GM21381 (cell line): ENCODE measurements at regions not wholly inside any gene's neighbourhood (a gene's known extent, or its start where the extent isn't known, plus 50 kb on each side); places are given as distances from the start of the nearest gene placed in this dataset.

Source experiments
- ATAC-seq: cut with Tn5 transposase; IDR thresholded peaks from one replicate; pipeline ENCODE4 v1.9.1; 2021; ENCODE audit warnings: mild to moderate bottlenecking, moderate library complexity; ENCODE audit not compliant: unreplicated experiment

GRCh38 chr13:84686458-84686857, 804.2 kb upstream of the SLITRK1 start:
- no peak for ATAC-seq

- no peak for ATAC-seq
Observed at GRCh38 chr13:84684804-84685203, 802.5 kb upstream of the SLITRK1 start.

GRCh38 chr13:84684048-84684662, 801.9 kb upstream of the SLITRK1 start:
- ATAC-seq = no peak

DNA sequence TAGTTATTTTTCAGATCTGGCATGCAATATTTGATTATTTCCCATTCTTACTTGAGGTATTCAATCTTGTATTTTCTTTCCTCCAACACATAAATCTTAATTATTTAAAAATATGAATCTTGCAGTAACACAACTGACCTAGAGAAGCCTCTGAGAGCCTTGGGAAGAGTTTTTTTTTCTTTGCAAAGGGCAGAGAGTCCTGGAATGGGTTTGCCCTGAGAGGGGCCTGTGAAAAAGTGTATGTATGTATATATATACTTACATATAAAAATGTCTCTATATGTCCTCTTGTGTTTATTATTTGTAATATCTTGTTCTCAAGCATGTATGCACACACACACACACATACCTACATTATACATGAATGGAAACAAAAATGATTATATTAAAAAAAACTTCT, 801.2 kb upstream of the SLITRK1 start:
- ATAC-seq = no peak

DNA sequence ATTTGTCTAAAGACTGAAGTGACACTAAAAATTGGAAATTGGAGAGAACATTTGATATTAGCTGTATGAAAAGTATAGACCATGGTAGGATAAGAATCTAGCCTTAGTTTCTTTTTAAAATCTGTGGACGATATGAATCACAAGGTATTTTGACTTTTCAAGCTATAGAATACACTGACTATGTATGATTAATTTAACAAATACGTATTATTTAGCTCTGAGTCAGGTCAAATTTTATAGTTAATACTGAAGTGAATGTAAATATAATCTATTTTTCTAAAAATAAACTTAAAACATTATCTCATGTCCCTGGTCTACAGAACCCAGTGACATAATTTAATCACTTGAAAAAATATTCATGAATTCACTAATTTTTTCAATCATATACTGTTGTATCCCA, 795.6 kb upstream of the SLITRK1 start:
- ATAC-seq = no peak

DNA sequence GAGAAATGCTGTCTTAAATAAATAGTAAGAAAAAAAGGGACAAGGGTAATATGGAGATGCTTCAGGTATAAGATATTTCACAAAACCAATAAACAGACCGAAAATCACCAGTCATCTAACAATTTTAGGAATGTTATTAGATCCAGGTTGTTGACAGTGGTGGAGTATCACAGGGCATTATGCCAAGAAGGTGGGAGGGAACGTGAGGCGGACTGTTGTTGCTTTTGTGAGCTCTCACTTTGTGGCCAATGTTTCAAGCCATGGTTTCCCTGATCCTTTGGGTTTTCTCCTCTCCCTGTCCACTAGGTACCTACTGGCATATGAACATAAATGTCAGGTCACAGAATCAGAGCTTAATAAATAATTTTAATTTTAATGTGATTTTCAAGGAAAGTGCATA, 790.3 kb upstream of the SLITRK1 start:
- no peak for ATAC-seq

DNA sequence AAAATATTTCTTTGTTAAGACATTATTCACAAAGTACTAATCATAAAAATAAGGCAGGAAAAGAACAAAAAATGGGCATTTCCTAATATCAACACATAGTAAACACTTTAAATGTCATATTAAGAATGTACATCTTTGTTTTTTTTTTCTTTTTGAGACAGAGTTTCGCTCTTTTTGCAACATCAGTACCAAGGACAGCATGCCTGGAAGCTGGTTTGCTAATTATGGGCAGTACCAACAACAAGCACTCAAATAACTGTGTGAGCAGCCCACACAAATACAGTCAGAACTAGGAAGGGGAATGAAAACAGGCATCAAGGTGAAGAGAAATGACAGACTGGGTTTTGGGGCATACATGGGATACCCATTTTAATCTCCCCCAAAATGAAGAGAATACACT, 788.0 kb upstream of the SLITRK1 start:
- no peak for ATAC-seq

- ATAC-seq = no peak
Observed at GRCh38 chr13:84668637-84669036, 786.4 kb upstream of the SLITRK1 start.

GRCh38 chr13:84662491-84662890, 780.2 kb upstream of the SLITRK1 start:
- ATAC-seq = no peak

DNA sequence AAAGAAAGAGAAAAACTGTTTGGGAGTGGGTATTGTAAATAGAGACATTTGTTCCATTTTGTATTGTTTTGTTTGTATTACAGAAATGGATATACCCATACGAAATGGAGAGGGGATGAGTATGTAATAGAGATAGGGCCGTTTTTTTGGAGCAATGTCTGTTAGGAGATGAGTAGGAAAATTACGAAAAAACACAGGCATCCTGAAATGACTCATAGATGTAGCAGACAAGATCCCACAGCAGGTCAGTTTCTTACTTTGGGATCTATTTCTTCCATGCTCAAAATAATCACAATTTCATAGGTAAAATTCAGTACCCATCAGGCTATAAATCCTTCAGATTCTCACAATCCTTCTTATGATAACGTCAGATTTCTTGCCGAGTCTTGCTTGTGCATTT, 779.4 kb upstream of the SLITRK1 start:
- no peak for ATAC-seq

DNA sequence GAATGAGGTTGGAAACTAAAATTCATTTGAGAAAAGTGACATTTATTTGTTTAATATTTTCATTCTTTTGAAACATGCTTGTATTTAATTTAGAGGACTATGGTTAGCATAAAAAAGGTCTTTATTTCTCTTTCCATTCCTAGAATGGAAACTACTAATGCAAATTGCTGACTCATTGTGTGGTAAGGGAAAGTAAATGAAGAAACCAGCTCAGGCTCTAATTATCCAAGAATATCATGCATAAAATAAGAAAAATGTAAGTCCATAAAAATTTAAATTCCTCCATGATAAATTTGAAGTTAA, 777.0 kb upstream of the SLITRK1 start:
- ATAC-seq = no peak

DNA sequence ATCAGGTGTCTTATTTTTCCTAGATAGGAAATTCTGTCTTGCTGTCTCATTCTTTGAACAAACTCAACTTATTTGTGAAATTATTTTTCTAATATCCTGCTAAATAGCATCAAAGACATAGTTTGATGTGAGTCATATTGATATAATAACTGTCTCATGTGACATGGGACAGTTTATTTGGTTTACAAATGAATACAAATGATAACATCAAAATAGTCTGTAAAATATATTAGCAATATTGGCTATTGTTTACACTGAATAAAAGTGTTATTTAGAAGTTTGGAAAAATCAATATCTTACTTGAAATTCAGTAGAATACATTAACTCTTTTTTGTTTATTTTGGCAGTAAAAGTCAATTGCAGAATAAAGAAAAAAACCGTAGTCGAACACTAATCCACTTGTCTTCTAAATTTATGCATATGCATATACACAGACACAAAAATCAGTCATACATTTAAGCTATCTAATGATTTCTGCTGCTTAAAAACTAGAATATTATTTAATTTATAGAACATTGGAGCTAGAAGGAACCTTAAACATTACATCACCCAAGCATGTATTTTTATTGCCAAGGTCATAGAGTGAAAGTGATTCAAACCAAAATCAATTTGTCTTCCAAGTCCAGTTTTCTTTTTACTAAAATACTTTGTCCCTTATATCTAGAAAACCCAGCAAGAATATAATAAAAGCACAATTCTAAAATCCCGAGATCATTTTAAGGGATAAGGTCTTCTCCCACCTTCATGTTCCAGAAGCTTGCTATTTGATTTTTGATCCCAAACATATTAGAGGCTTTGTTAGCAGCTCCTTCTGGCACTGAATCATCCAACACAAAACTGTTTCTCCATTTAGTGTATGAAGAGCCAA, 776.5 kb upstream of the SLITRK1 start:
- no peak for ATAC-seq

DNA sequence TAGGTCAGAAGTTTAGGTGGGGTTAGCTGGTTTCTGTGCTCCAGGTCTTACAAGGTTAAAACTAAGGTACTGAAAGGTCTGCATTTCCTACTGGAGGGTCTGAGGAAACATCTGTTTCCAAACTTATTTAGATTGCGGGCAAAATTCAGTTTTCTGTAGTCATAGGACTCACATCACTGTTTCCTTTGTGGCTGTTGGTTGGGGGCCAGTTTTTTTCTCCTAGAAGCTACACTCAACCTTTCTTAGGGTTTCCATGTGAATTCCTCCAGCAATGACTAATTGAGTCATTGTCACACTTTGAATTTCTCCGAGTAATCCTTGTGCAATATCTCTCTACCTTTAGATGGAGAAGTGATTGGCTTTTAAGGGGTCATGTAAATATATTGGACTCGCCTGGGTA, 773.4 kb upstream of the SLITRK1 start:
- no peak for ATAC-seq

DNA sequence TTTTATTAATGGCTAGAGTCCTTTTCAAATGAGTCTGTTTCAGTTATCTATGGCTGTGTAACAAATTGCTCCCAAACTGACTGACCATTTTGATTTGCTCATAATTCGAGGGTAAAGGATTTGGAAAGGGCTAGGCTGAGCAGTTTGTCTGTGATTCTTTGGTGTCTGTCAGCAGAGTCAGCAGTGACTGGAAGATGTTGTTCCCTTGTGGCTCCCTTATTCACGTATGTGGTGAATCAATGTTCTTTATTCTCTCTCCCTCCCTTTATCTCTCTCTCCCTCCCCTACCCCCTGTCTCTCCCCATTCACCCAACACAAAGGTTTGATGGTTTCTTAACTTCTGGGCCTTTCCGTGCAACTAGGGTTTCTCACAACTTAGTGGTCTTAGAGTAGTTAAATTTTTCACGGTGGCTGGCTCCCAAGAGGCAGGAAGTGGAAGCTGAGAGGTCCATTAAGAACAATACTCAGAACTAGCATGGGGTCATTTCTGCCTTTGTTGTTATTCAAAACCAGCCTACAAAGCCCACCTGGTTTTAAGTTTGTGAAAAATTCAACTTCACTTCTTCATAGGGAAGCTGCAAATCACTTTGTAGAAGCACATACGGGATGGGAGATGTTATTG, 772.5 kb upstream of the SLITRK1 start:
- no peak for ATAC-seq

DNA sequence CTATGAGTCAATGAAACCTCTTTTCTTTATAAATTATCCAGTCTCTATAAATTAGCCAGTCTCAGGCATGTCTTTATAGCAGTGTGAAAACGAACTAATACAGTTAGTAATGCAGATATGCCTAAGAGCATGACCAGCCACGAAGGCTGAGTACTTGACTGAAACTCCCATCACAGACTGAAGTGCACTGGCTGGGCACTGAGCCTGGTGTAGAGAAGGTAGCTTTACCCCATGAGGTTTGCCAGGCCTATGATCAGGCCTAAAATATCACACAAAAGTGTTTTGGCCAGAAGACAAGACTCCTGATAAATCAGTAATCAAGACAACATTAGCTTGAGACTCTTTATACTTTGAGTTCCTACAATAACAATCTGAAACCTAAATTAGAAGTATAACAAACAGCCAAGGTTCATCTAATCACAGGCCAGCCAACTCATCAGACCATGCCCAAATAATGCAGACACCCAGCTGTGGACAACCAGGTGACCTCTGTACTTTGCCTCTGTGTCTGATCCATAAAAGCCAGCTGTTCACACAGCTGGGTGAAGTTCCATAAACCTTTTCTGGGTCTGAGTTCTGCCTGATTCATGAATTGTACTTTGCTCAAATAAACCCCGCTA, 771.8 kb upstream of the SLITRK1 start:
- ATAC-seq = no peak

- no peak for ATAC-seq
Observed at GRCh38 chr13:84651705-84652104, 769.4 kb upstream of the SLITRK1 start.

GRCh38 chr13:84651288-84651687, 769.0 kb upstream of the SLITRK1 start:
- no peak for ATAC-seq

DNA sequence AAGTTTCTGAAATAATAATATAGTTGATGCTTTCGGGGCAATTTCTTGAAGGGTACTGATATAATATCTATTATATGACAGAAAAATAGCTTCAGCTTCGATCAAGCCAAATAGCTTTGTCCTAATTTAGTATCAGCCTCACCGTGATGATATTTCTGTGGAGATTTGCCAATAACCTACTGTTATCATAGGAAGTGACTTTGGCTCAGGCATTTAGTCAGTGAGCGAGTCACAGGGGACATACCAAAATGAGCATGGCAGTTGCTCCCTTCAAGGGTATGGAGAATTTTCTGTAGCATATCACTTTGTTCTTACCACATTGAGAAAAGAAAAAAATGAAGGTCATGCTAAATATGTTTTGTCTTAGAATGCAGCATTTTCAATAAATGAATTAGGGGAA, 767.6 kb upstream of the SLITRK1 start:
- no peak for ATAC-seq

DNA sequence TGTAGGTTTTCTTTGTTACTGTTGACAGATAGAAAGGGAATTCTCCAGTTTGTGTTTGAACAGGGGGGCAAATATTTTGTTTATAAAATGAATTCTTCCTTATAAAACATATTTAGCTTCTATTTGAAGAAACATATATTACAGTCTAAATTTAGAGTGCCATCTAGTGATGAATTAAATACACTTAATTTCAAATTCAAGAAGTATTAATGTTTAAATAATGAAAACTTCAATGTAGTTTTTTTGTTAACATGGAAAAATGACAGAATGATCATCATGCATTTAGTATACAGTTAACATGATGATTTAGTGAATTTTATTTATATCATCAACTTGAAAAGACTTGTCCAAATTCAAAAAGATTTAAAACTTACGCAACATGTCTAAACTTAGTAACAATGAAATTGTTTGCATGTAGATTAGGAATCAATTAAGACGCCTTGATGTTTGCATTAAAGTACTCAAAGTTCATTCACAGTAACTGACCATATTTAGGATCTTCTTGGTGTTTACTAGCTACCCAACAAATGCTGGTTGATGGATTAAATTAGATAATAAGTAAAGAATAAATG, 765.9 kb upstream of the SLITRK1 start:
- no peak for ATAC-seq

- no peak for ATAC-seq
Observed at GRCh38 chr13:84646957-84647356, 764.7 kb upstream of the SLITRK1 start.

DNA sequence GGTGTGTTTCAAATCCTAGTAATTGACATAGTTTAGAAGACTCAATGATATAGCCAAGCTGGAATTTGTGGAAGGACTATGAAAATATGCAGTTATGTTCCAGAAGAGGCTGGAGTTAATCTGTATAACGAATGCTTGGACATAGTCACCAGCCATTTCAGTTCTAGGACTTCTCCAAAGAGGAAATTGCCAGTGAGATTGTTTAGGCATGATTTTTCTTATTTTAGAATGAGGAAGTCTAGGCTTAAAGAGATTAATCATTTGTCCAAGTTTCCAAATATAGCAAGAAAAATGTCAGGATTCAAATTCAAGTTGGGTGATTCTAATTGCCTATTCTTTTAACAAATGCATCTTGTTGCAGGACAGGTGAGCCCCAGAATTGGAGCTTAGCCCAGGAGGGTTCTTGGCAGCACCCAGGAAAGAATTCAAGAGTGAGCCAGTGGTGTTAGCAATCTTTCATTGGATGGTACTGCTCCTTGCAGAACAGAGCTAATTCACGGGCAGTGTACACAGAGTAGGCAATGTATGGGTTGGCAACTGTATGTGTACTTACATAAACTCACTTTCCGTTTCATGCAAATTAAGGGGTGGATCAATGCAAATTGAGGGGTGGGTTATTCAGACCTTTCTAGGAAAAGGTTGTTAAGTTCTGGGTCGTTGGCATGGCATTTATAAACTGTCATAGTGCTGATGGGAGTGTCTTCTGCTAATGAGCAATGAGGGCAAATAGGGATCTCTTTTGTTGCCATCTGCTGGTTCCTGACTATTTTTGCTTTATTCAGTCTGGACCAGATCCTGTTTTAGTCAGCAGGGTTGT, 763.1 kb upstream of the SLITRK1 start:
- ATAC-seq = no peak
